ENCODE measurements at regions not wholly inside any gene's neighbourhood (a gene's known extent, or its start where the extent isn't known, plus 50 kb on each side); places are given as distances from the start of the nearest gene placed in this dataset.
"Not testable (repeated sequence)": the region's sequence is repeated elsewhere in the genome, so short reads cannot be mapped to it uniquely, and the experiment has no call there.

DNA sequence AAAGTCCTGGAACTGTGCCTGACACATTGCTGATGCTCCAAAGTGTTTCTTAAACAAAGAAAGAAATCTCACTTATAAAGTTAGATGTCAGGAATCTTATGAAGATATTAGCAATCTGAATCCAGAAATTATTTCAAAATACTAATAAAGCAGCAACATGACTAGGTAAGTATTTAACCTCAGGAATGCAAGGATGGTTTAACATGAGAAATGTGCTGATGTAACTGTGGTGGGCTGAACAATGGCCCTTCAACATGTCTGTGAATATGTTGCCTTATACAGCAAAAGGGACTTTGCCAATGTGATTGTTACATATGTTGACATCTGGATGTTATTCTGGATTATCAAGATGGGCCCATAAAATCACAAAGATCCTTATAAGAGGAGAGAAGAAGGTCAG, 87.1 kb downstream of the TEX36 start:
- Mint-ChIP-seq H3K27me3 (ENCODE audit: low read depth in 2 of 2) (peaks cover 19 to 34% of the 10 kb centered on the region in 2 donors), H3K36me3 (peaks cover 12% of the 10 kb centered on the region), H3K4me3 (no peak overlapping the region), H3K9me3 (peaks cover 6 to 8% of the 10 kb centered on the region in 2 donors), H3K4me1 (peaks cover 0 to 5% of the 10 kb centered on the region in 2 donors), H3K27ac (no peak overlapping the region)
- Histone ChIP-seq H3K36me3 (ENCODE audit: control insufficient read depth, insufficient read depth, low read length) (no peaks in the 10 kb centered on the region), H3K4me3 (ENCODE audit: low read length) (no peak overlapping the region), H3K27ac (ENCODE audit: low read length) (no peak overlapping the region), H3K4me1 (ENCODE audit: control insufficient read depth, insufficient read depth, low read length) (no peaks in the 10 kb centered on the region), H3K27me3 (ENCODE audit: control insufficient read depth, insufficient read depth, low read length) (no peaks in the 10 kb centered on the region), H3K9me3 (ENCODE audit: control insufficient read depth, insufficient read depth, low read length) (peaks cover 5% of the 10 kb centered on the region)
- DNase-seq (no peak), ATAC-seq (no peak)
- TF ChIP-seq, protein P1, sequence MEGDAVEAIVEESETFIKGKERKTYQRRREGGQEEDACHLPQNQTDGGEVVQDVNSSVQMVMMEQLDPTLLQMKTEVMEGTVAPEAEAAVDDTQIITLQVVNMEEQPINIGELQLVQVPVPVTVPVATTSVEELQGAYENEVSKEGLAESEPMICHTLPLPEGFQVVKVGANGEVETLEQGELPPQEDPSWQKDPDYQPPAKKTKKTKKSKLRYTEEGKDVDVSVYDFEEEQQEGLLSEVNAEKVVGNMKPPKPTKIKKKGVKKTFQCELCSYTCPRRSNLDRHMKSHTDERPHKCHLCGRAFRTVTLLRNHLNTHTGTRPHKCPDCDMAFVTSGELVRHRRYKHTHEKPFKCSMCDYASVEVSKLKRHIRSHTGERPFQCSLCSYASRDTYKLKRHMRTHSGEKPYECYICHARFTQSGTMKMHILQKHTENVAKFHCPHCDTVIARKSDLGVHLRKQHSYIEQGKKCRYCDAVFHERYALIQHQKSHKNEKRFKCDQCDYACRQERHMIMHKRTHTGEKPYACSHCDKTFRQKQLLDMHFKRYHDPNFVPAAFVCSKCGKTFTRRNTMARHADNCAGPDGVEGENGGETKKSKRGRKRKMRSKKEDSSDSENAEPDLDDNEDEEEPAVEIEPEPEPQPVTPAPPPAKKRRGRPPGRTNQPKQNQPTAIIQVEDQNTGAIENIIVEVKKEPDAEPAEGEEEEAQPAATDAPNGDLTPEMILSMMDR (IDR thresholded peaks at IDR 0.05): no peak
- intact Hi-C loops (cut with micrococcal nuclease): no loop called here

DNA sequence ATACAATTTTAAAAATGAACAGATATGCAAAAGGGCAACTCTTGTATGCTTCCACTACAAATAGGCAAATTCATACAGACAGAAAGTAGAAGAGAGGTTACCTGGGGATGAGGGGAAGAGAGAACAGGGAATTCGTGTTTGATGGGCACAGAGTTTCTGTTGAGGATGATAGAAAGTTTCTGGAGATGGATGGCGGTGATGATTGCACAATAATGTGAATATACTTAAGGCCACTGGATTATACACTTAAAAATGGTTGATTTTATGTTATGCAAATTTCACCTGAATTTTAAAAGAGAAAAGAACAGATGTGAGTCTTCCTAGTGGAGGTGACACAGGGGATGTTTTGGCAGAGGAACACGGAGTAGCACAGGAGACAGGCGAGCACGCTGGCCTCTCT, 89.3 kb downstream of the TEX36 start:
- TF ChIP-seq, protein P1 (IDR thresholded peaks at IDR 0.05): no peak
- intact Hi-C loops (cut with micrococcal nuclease): no loop called here
- DNase-seq (no peak), ATAC-seq (no peak)
- H3K4me1 ChIP-seq (ENCODE audit: control insufficient read depth, insufficient read depth, low read length): no peaks in the 10 kb centered on the region
- H3K27ac ChIP-seq (ENCODE audit: low read length): no peak overlapping the region
- peaks cover 12% of the 10 kb centered on the region for H3K36me3 Mint-ChIP-seq
- peaks cover 6 to 8% of the 10 kb centered on the region in 2 donors for H3K9me3 Mint-ChIP-seq
- no peaks in the 10 kb centered on the region for H3K4me1 Mint-ChIP-seq
- peaks cover 5% of the 10 kb centered on the region for H3K9me3 ChIP-seq (ENCODE audit: control insufficient read depth, insufficient read depth, low read length)
- no peak overlapping the region for H3K27ac Mint-ChIP-seq
- H3K36me3 ChIP-seq (ENCODE audit: control insufficient read depth, insufficient read depth, low read length): no peaks in the 10 kb centered on the region
- H3K27me3 Mint-ChIP-seq (ENCODE audit: low read depth in 2 of 2): peaks cover 19 to 34% of the 10 kb centered on the region in 2 donors
- no peaks in the 10 kb centered on the region for H3K27me3 ChIP-seq (ENCODE audit: control insufficient read depth, insufficient read depth, low read length)
- H3K4me3 Mint-ChIP-seq: no peak overlapping the region
- 78% methylated on average over 5 of the region's 5 CpGs for WGBS (ENCODE audit: insufficient coverage)
- H3K4me3 ChIP-seq (ENCODE audit: low read length): no peak overlapping the region

DNA sequence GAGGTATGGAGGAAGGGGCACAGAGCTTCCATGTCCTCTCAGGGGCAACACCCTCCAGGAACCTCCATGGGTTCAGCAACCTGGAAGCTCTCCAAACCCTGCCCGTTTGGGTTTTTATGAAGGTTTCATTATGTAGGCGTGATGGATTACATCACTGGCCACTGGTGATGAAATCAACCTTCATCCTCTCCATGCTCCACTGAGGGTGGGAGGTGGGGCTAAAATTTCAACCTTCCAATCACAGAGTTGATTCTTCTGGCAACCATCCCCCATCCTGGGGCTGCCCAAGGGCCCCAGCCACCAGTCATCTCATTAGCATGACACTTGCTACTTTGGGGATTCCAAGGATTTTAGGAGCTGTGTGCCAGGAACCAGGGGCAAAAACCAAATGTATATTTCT, 90.1 kb downstream of the TEX36 start:
- H3K27ac Mint-ChIP-seq: no peak overlapping the region
- no peaks in the 10 kb centered on the region for H3K4me1 ChIP-seq (ENCODE audit: control insufficient read depth, insufficient read depth, low read length)
- H3K27me3 ChIP-seq (ENCODE audit: control insufficient read depth, insufficient read depth, low read length): no peaks in the 10 kb centered on the region
- intact Hi-C loops (cut with micrococcal nuclease): no loop called here
- TF ChIP-seq, protein P1 (IDR thresholded peaks at IDR 0.05): no peak
- H3K4me1 Mint-ChIP-seq: no peaks in the 10 kb centered on the region
- peaks cover 6 to 8% of the 10 kb centered on the region in 2 donors for H3K9me3 Mint-ChIP-seq
- no peak overlapping the region for H3K4me3 ChIP-seq (ENCODE audit: low read length)
- H3K4me3 Mint-ChIP-seq: no peak overlapping the region
- peaks cover 22 to 40% of the 10 kb centered on the region in 2 donors for H3K27me3 Mint-ChIP-seq (ENCODE audit: low read depth in 2 of 2)
- no peak overlapping the region for H3K27ac ChIP-seq (ENCODE audit: low read length)
- ATAC-seq: no peak
- peaks cover 5% of the 10 kb centered on the region for H3K9me3 ChIP-seq (ENCODE audit: control insufficient read depth, insufficient read depth, low read length)
- WGBS (ENCODE audit: insufficient coverage): no CpG with 5 or more reads among the region's 2 CpGs
- H3K36me3 Mint-ChIP-seq: peaks cover 18% of the 10 kb centered on the region
- no peaks in the 10 kb centered on the region for H3K36me3 ChIP-seq (ENCODE audit: control insufficient read depth, insufficient read depth, low read length)
- no peak for DNase-seq

DNA sequence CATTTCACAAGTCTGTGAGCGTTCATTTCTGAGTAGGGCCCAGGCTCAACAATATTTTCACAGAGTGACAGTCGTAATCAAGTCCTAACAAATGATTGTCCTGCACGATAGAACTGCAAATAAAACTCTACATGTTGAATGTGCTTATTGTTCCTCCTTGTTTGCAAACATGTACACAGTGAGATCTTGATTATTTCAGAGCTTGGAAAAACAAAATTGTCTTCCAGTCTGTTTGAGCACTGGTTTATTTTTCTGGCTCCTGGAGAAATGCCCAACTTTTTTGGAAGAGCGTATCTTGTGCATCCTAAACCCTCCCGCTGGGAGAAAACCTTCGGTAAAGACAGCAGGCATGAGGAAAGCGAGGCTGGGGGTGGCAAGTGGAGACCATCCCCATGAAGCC, 91.1 kb downstream of the TEX36 start:
- H3K36me3 ChIP-seq (ENCODE audit: control insufficient read depth, insufficient read depth, low read length): no peaks in the 10 kb centered on the region
- 79% methylated on average over 7 of the region's 7 CpGs for WGBS (ENCODE audit: insufficient coverage)
- Mint-ChIP-seq H3K4me3 (no peak overlapping the region), H3K4me1 (no peaks in the 10 kb centered on the region), H3K9me3 (peaks cover 6 to 8% of the 10 kb centered on the region in 2 donors), H3K36me3 (peaks cover 18% of the 10 kb centered on the region), H3K27me3 (ENCODE audit: low read depth in 2 of 2) (peaks cover 23 to 41% of the 10 kb centered on the region in 2 donors), H3K27ac (no peak overlapping the region)
- H3K27ac ChIP-seq (ENCODE audit: low read length): no peak overlapping the region
- no peak overlapping the region for H3K4me3 ChIP-seq (ENCODE audit: low read length)
- H3K27me3 ChIP-seq (ENCODE audit: control insufficient read depth, insufficient read depth, low read length): no peaks in the 10 kb centered on the region
- ATAC-seq (no peak), DNase-seq (no peak)
- TF ChIP-seq, protein P1 (IDR thresholded peaks at IDR 0.05): no peak
- no peaks in the 10 kb centered on the region for H3K4me1 ChIP-seq (ENCODE audit: control insufficient read depth, insufficient read depth, low read length)
- intact Hi-C loops (cut with micrococcal nuclease): no loop called here
- H3K9me3 ChIP-seq (ENCODE audit: control insufficient read depth, insufficient read depth, low read length): peaks cover 2% of the 10 kb centered on the region

DNA sequence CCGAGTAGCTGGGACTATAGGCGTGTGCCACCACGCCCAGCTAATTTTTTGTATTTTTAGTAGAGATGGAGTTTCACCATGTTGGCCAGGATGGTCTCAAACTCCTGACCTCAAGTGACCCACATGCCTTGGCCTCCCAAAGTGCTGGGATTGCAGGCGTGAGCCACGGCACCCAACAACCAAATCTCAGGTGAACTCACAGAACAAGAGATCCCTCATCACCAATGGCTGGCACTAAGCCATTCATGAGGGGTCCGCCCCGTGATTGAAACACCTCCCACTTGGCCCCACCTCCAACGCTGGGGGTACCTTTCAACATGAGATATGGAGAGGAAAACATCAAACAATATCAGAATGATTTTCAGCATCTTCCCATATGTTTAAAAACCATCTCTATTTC, 94.2 kb downstream of the TEX36 start:
- H3K4me1 Mint-ChIP-seq; H3K27ac ChIP-seq (ENCODE audit: low read length); H3K36me3 ChIP-seq (ENCODE audit: control insufficient read depth, insufficient read depth, low read length); H3K27ac Mint-ChIP-seq; H3K9me3 Mint-ChIP-seq; H3K9me3 ChIP-seq (ENCODE audit: control insufficient read depth, insufficient read depth, low read length); DNase-seq; H3K27me3 ChIP-seq (ENCODE audit: control insufficient read depth, insufficient read depth, low read length); H3K4me3 Mint-ChIP-seq; H3K4me3 ChIP-seq (ENCODE audit: low read length); H3K4me1 ChIP-seq (ENCODE audit: control insufficient read depth, insufficient read depth, low read length); ATAC-seq; H3K36me3 Mint-ChIP-seq; intact Hi-C loops (cut with micrococcal nuclease): not testable (repeated sequence)
- H3K27me3 Mint-ChIP-seq (ENCODE audit: low read depth in 2 of 2): peaks cover 17 to 35% of the 10 kb centered on the region in 2 donors
- 88% methylated on average over 7 of the region's 8 CpGs for WGBS (ENCODE audit: insufficient coverage)
